H9 (cell line): ENCODE measurements at regions not wholly inside any gene's neighbourhood (a gene's known extent, or its start where the extent isn't known, plus 50 kb on each side); places are given as distances from the start of the nearest gene placed in this dataset.

ENCODE experiments used
- DNase-seq: peaks from one replicate; pipeline ENCODE4 v3.0.0-alpha.2; 2017
- H2AFZ ChIP-seq: one replicate; pipeline ENCODE4 v1.6.1; 2013; ENCODE audit warnings: mild to moderate bottlenecking, low read length, control low read depth, moderate library complexity
- H2AK5ac ChIP-seq: 2 replicates; pipeline ENCODE4 v1.6.1; 2013; ENCODE audit warnings: low read length, control low read depth, mixed read lengths; ENCODE audit not compliant: insufficient read length
- H2BK120ac ChIP-seq: one replicate; pipeline ENCODE4 v1.6.1; 2013; ENCODE audit warnings: low read depth, mild to moderate bottlenecking, low read length, control low read depth, inconsistent platforms; ENCODE audit not compliant: poor library complexity, severe bottlenecking
- H2BK12ac ChIP-seq: 2 replicates; pipeline ENCODE4 v1.6.1; 2013; ENCODE audit warnings: low read length, control low read depth, mixed read lengths, low read depth; ENCODE audit not compliant: insufficient read length
- H2BK15ac ChIP-seq: 2 replicates; pipeline ENCODE4 v1.6.1; 2013; ENCODE audit warnings: low read depth, low read length, control low read depth
- H2BK20ac ChIP-seq: one replicate; pipeline ENCODE4 v1.6.1; 2013; ENCODE audit warnings: low read depth, mild to moderate bottlenecking, low read length, control low read depth, inconsistent platforms; ENCODE audit not compliant: poor library complexity, severe bottlenecking
- H2BK5ac ChIP-seq: 2 replicates; pipeline ENCODE4 v1.6.1; 2013; ENCODE audit warnings: low read length, control low read depth, mixed read lengths; ENCODE audit not compliant: insufficient read length
- H3K14ac ChIP-seq: 2 replicates; pipeline ENCODE4 v1.6.1; 2013; ENCODE audit warnings: low read length, control low read depth; ENCODE audit not compliant: insufficient read depth
- H3K18ac ChIP-seq: 2 replicates; pipeline ENCODE4 v1.6.1; 2013; ENCODE audit warnings: low read depth, mild to moderate bottlenecking, mixed read lengths, low read length, control low read depth; ENCODE audit not compliant: insufficient read length
- H3K23ac ChIP-seq: 2 replicates; pipeline ENCODE4 v1.6.1; 2013; ENCODE audit warnings: low read length, control low read depth, mixed read lengths, low read depth; ENCODE audit not compliant: insufficient read length
- H3K23me2 ChIP-seq: 2 replicates; pipeline ENCODE4 v1.6.1; 2013; ENCODE audit warnings: low read depth, mild to moderate bottlenecking, mixed read lengths, low read length, control low read depth; ENCODE audit not compliant: insufficient read length, poor library complexity, severe bottlenecking
- H3K27ac ChIP-seq: 2 replicates; pipeline ENCODE4 v1.5.1; 2013; ENCODE audit warnings: low read length, control low read depth, mixed read lengths, low read depth; ENCODE audit not compliant: insufficient read length
- H3K27me3 ChIP-seq: 2 replicates; pipeline ENCODE4 v1.6.1; 2013; ENCODE audit warnings: low read length, control low read depth, inconsistent platforms; ENCODE audit not compliant: insufficient read depth
- H3K4ac ChIP-seq: 2 replicates; pipeline ENCODE4 v1.6.1; 2013; ENCODE audit warnings: low read depth, mild to moderate bottlenecking, control low read depth, inconsistent platforms, low read length, moderate library complexity
- H3K4me1 ChIP-seq: 2 replicates; pipeline ENCODE4 v1.6.1; 2013; ENCODE audit warnings: low read length, control low read depth, inconsistent platforms; ENCODE audit not compliant: insufficient read depth
- H3K4me2 ChIP-seq: 2 replicates; pipeline ENCODE4 v1.6.1; 2013; ENCODE audit warnings: low read length, control low read depth, mixed read lengths; ENCODE audit not compliant: insufficient read length, insufficient read depth
- H3K56ac ChIP-seq: 2 replicates; pipeline ENCODE4 v1.6.1; 2013; ENCODE audit warnings: low read depth, mild to moderate bottlenecking, mixed read lengths, low read length, control low read depth; ENCODE audit not compliant: insufficient read length
- H3K79me1 ChIP-seq: 2 replicates; pipeline ENCODE4 v1.6.1; 2013; ENCODE audit warnings: low read depth, mild to moderate bottlenecking, moderate library complexity, low read length, control low read depth, inconsistent platforms; ENCODE audit not compliant: insufficient read depth, poor library complexity, severe bottlenecking
- H3K79me2 ChIP-seq: 2 replicates; pipeline ENCODE4 v1.6.1; 2013; ENCODE audit warnings: low read length, control low read depth, inconsistent platforms; ENCODE audit not compliant: insufficient read depth
- H3K9ac ChIP-seq: 2 replicates; pipeline ENCODE4 v1.6.1; 2013; ENCODE audit warnings: low read length, control low read depth, mixed read lengths; ENCODE audit not compliant: insufficient read length; ENCODE audit errors: extremely low read depth
- H3K9me3 ChIP-seq: one replicate; pipeline ENCODE4 v1.6.1; 2013; ENCODE audit warnings: low read depth, low read length, inconsistent platforms; ENCODE audit not compliant: control insufficient read depth
- H3T11ph ChIP-seq: one replicate; pipeline ENCODE4 v1.6.1; 2013; ENCODE audit warnings: mild to moderate bottlenecking, low read length, control low read depth, inconsistent platforms
- H4K20me1 ChIP-seq: one replicate; pipeline ENCODE4 v1.6.1; 2013; ENCODE audit not compliant: control insufficient read depth, insufficient read length, insufficient read depth
- H4K5ac ChIP-seq: 2 replicates; pipeline ENCODE4 v1.6.1; 2013; ENCODE audit warnings: low read depth, mild to moderate bottlenecking, mixed read lengths, low read length, control low read depth; ENCODE audit not compliant: insufficient read length
- H4K8ac ChIP-seq: replicated peaks from 2 replicates; pipeline ENCODE4 v1.6.1; 2013; ENCODE audit warnings: low read length, control low read depth, mixed read lengths, low read depth; ENCODE audit not compliant: insufficient read length
- H4K91ac ChIP-seq: 2 replicates; pipeline ENCODE4 v1.6.1; 2013; ENCODE audit warnings: low read depth, mild to moderate bottlenecking, moderate library complexity, mixed read lengths, low read length, control low read depth; ENCODE audit not compliant: insufficient read length
- H3K27ac Mint-ChIP-seq, 3 experiments: 2 replicates in 2 of 3; 3 replicates in 1 of 3; pipeline ENCODE4 v1.8.0; 2020 to 2021; ENCODE audit warnings: mixed read lengths in 3 of 3, mild to moderate bottlenecking in 1 of 3, moderate library complexity in 1 of 3
- H3K27me3 Mint-ChIP-seq: 2 replicates; pipeline ENCODE4 v1.8.0; 2021; ENCODE audit warnings: low read depth, mild to moderate bottlenecking, moderate library complexity, mixed read lengths
- H3K36me3 Mint-ChIP-seq, 3 experiments: 2 replicates in 2 of 3; 3 replicates in 1 of 3; pipeline ENCODE4 v1.8.0; 2020 to 2021; ENCODE audit warnings: low read depth in 3 of 3, mixed read lengths in 3 of 3; ENCODE audit not compliant: insufficient read depth in 1 of 3
- H3K4me1 Mint-ChIP-seq, 2 experiments: 2 replicates each; pipeline ENCODE4 v1.8.0; 2020; ENCODE audit warnings: mixed read lengths in 2 of 2
- H3K4me3 Mint-ChIP-seq, 2 experiments: 2 replicates in 1 of 2; 3 replicates in 1 of 2; pipeline ENCODE4 v1.8.0; 2020 to 2021; ENCODE audit warnings: mild to moderate bottlenecking in 2 of 2, mixed read lengths in 2 of 2, moderate library complexity in 1 of 2
- H3K9me3 Mint-ChIP-seq, 2 experiments: 2 replicates in 1 of 2; 3 replicates in 1 of 2; pipeline ENCODE4 v1.8.0; 2020; ENCODE audit warnings: mild to moderate bottlenecking in 2 of 2, mixed read lengths in 2 of 2, moderate library complexity in 1 of 2
- WGBS: extraction: QIAGEN DNeasy Blood & Tissue Kit; methylation state at CpG from one replicate; pipeline ENCODE4 v1.1.7; 2013; ENCODE audit warnings: missing lambda C conversion rate, low lambda C conversion rate, mixed read lengths; ENCODE audit not compliant: insufficient read length; ENCODE audit errors: extremely low coverage; 5-methylcytosine and 5-hydroxymethylcytosine counted together
- TF ChIP-seq, protein P1 (sequence below): fragments of 200-600 bp; sonication (generic); conservative IDR thresholded peaks from 3 replicates; pipeline ENCODE4 v1.8.0; 2021; ENCODE audit warnings: antibody characterized with exemption, mild to moderate bottlenecking

DNA sequence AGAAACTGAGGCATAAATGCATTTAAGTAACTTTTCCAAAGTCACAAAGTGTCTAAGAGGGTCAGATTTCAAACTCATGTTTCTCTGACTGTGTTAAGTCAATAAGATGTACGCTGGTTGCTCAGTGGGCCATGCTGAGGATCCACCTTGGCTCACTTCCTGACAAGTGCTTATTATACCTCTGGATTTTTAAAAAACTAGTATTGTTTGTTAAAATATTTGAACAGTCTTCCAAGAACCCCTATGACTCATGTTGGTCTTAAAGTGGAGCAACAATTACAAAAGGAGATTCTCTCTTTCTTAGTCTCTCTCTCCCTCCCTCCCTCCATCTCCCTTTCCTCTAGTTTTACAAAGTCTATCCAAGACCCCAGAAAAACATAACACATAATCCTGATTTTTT lies 1050.2 kb downstream of the AGBL1 start:
- H3K4me2 ChIP-seq, result no peak overlapping the region
- TF ChIP-seq, protein P1, sequence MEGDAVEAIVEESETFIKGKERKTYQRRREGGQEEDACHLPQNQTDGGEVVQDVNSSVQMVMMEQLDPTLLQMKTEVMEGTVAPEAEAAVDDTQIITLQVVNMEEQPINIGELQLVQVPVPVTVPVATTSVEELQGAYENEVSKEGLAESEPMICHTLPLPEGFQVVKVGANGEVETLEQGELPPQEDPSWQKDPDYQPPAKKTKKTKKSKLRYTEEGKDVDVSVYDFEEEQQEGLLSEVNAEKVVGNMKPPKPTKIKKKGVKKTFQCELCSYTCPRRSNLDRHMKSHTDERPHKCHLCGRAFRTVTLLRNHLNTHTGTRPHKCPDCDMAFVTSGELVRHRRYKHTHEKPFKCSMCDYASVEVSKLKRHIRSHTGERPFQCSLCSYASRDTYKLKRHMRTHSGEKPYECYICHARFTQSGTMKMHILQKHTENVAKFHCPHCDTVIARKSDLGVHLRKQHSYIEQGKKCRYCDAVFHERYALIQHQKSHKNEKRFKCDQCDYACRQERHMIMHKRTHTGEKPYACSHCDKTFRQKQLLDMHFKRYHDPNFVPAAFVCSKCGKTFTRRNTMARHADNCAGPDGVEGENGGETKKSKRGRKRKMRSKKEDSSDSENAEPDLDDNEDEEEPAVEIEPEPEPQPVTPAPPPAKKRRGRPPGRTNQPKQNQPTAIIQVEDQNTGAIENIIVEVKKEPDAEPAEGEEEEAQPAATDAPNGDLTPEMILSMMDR, result no peak
- H4K20me1 ChIP-seq, result no peaks in the 10 kb centered on the region
- H3K27me3 Mint-ChIP-seq, result no peaks in the 10 kb centered on the region
- no peaks in the 10 kb centered on the region; a peak in 1 of 5 replicates for H3K9me3 Mint-ChIP-seq
- H2BK120ac ChIP-seq, result no peak overlapping the region
- no peak overlapping the region for H2AFZ ChIP-seq
- no CpG with 5 or more reads among the region's 1 CpG for WGBS
- no peak overlapping the region for H3K56ac ChIP-seq
- H3K27me3 ChIP-seq, result no peaks in the 10 kb centered on the region
- H4K8ac ChIP-seq, result no peak overlapping the region
- no peaks in the 10 kb centered on the region for H3K79me2 ChIP-seq
- H3K9ac ChIP-seq, result no peak overlapping the region
- H3K4me1 ChIP-seq, result no peaks in the 10 kb centered on the region
- DNase-seq, result no peak
- peaks cover 4 to 5% of the 10 kb centered on the region in 2 experiments for H3K4me1 Mint-ChIP-seq
- no peak overlapping the region for H3K27ac Mint-ChIP-seq
- no peaks in the 10 kb centered on the region for H3K36me3 Mint-ChIP-seq
- H2AK5ac ChIP-seq, result no peak overlapping the region
- H3T11ph ChIP-seq, result no peak overlapping the region
- no peak overlapping the region for H3K4me3 Mint-ChIP-seq
- no peaks in the 10 kb centered on the region for H3K9me3 ChIP-seq
- no peak overlapping the region for H2BK20ac ChIP-seq
- H3K23ac ChIP-seq, result no peak overlapping the region
- no peaks in the 10 kb centered on the region for H3K79me1 ChIP-seq
- no peak overlapping the region for H3K4ac ChIP-seq
- no peak overlapping the region for H2BK5ac ChIP-seq
- H3K23me2 ChIP-seq, result no peaks in the 10 kb centered on the region
- no peak overlapping the region for H4K91ac ChIP-seq
- no peak overlapping the region for H2BK12ac ChIP-seq
- H3K14ac ChIP-seq, result no peak overlapping the region
- H2BK15ac ChIP-seq, result no peak overlapping the region
- no peak overlapping the region for H3K18ac ChIP-seq
- H3K27ac ChIP-seq, result no peak overlapping the region
- no peak overlapping the region for H4K5ac ChIP-seq
